ENCODE measurements at regions not wholly inside any gene's neighbourhood (a gene's known extent, or its start where the extent isn't known, plus 50 kb on each side); places are given as distances from the start of the nearest gene placed in this dataset.

DNA sequence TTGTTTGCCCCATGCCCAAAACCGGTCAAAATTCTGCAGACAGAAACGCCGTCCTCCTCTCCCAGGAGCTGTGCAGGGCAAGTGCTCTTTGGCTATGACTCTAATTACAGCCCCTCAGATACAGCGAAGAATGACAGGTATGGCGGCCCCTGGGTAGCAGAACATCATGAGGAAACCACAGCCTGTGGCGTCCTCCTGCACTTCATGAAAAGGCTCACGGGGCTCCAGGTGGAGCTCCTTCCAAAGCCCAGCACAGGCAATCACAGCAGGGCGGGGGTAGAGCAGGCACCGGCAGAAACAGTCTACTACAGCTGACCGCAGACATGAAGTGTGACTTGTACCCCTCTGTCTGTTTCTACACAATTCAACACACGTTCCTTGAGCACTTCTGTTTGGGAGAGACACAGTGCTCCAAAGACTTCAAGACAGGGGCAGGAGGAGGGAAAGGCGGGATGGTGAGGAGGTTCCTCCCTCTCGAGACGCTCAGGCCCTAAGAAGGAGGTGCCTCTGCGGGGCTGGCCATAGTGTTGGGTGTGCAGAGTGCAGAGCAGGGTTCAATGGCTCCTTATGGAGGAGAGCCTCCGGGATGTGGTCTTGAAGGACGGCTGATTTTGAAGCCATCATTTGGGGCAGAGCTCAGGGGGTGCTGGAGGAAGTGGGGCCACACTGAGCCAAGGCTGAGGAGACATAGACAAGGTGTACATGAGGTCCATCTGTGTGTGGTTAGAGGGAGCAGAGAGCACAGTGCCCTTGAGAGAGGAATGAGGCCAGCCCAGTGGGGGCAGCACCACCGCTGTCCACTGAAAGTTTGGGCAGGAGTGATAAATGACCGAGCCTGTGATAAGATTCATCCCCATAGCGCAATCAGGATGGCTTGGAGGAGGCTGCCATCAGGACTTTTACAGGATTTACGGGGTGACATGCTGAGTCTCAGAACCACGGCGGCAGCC lies 468.3 kb downstream of the EIPR1 start:
- TF ChIP-seq EZH2 (IDR thresholded peaks at IDR 0.05; ENCODE audit: borderline replicate concordance) (no peak), EZH2phosphoT487 (IDR thresholded peaks at IDR 0.05; ENCODE audit: low read depth, severe bottlenecking, unreplicated experiment) (no peak)
- TF ChIP-seq, protein P1, sequence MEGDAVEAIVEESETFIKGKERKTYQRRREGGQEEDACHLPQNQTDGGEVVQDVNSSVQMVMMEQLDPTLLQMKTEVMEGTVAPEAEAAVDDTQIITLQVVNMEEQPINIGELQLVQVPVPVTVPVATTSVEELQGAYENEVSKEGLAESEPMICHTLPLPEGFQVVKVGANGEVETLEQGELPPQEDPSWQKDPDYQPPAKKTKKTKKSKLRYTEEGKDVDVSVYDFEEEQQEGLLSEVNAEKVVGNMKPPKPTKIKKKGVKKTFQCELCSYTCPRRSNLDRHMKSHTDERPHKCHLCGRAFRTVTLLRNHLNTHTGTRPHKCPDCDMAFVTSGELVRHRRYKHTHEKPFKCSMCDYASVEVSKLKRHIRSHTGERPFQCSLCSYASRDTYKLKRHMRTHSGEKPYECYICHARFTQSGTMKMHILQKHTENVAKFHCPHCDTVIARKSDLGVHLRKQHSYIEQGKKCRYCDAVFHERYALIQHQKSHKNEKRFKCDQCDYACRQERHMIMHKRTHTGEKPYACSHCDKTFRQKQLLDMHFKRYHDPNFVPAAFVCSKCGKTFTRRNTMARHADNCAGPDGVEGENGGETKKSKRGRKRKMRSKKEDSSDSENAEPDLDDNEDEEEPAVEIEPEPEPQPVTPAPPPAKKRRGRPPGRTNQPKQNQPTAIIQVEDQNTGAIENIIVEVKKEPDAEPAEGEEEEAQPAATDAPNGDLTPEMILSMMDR (IDR thresholded peaks at IDR 0.05; ENCODE audit: poor library complexity), result no peak
